SH-SY5Y (cell line): ENCODE measurements at regions not wholly inside any gene's neighbourhood (a gene's known extent, or its start where the extent isn't known, plus 50 kb on each side); places are given as distances from the start of the nearest gene placed in this dataset.

Source experiments
- GATA2 ChIP-seq: IDR thresholded peaks from 2 replicates; pipeline ENCODE4 v1.6.1; 2011; ENCODE audit warnings: mild to moderate bottlenecking, low read depth, low read length
- GATA3 ChIP-seq: IDR thresholded peaks from 2 replicates; pipeline ENCODE4 v1.6.1; 2011; ENCODE audit warnings: low read depth, mild to moderate bottlenecking, low read length, moderate library complexity

DNA sequence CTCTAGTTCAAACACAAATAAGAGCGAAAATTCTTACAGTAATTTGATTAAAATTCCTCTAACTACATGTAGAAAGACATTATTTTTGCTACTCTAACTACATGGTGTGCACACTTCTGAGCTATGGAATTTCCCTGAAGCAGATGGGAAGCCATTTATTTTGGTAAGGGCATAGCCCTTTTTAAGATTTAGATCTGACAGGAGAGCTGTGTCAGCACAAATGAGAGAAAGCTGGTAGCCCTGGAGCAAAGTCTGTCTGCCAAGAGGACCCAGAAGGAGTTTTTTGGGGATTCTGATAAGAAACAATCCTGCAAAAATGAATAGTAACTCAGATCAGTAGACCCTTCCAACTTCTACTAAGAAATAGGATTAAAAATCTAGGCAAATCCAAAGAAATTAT lies 595.9 kb upstream of the MEF2C start:
- no peak for TF ChIP-seq GATA2
- no peak for TF ChIP-seq GATA3
